DMS53 treated with DMSO at 0.1 percent for 48 hours (cell line): ENCODE measurements at regions not wholly inside any gene's neighbourhood (a gene's known extent, or its start where the extent isn't known, plus 50 kb on each side); places are given as distances from the start of the nearest gene placed in this dataset.

Source experiments
- DNase-seq: peaks from one replicate; lab custom pipeline; 2025; ENCODE audit not compliant: unreplicated experiment; lab: John Stamatoyannopoulos, UW

GRCh38 chr12:93944911-93945310 lies 203.5 kb upstream of the PLXNC1 start:
- no peak for DNase-seq

GRCh38 chr12:93946542-93947150 lies 201.7 kb upstream of the PLXNC1 start:
- no peak for DNase-seq

GRCh38 chr12:93947486-93947885 lies 200.9 kb upstream of the PLXNC1 start:
- DNase-seq: no peak

GRCh38 chr12:93950311-93950710 lies 198.1 kb upstream of the PLXNC1 start:
- no peak for DNase-seq

- no peak for DNase-seq
Measured at GRCh38 chr12:93954166-93955112, 193.9 kb upstream of the PLXNC1 start.

- DNase-seq: no peak
Measured at GRCh38 chr12:93956551-93956950, 191.8 kb upstream of the PLXNC1 start.

GRCh38 chr12:93957168-93957567 lies 191.2 kb upstream of the PLXNC1 start:
- no peak for DNase-seq

- DNase-seq: no peak
Measured at GRCh38 chr12:93957870-93958269, 190.5 kb upstream of the PLXNC1 start.

- DNase-seq: no peak
Measured at GRCh38 chr12:93959657-93960056, 188.7 kb upstream of the PLXNC1 start.

- no peak for DNase-seq
Measured at GRCh38 chr12:93960521-93960920, 187.9 kb upstream of the PLXNC1 start.

GRCh38 chr12:93962336-93962735 lies 186.0 kb upstream of the PLXNC1 start:
- no peak for DNase-seq

GRCh38 chr12:93964936-93965335 lies 183.4 kb upstream of the PLXNC1 start:
- no peak for DNase-seq

- DNase-seq: no peak
Measured at GRCh38 chr12:93966516-93967133, 181.8 kb upstream of the PLXNC1 start.

- DNase-seq: no peak
Measured at GRCh38 chr12:93967454-93967853, 180.9 kb upstream of the PLXNC1 start.

- DNase-seq: no peak
Measured at GRCh38 chr12:93968536-93969285, 179.7 kb upstream of the PLXNC1 start.

GRCh38 chr12:93970900-93971688 lies 177.3 kb upstream of the PLXNC1 start:
- no peak for DNase-seq

GRCh38 chr12:93972411-93973208 lies 175.8 kb upstream of the PLXNC1 start:
- no peak for DNase-seq

GRCh38 chr12:93974252-93974651 lies 174.1 kb upstream of the PLXNC1 start:
- DNase-seq: no peak

- DNase-seq: no peak
Measured at GRCh38 chr12:93976024-93976423, 172.4 kb upstream of the PLXNC1 start.

- DNase-seq: no peak
Measured at GRCh38 chr12:93977081-93977480, 171.3 kb upstream of the PLXNC1 start.
